ENCODE measurements at regions not wholly inside any gene's neighbourhood (a gene's known extent, or its start where the extent isn't known, plus 50 kb on each side); places are given as distances from the start of the nearest gene placed in this dataset.

- in situ Hi-C loops (cut with MboI; ENCODE audit: low sequenced_read_pairs, unreplicated experiment): no loop called here
- TF ChIP-seq, protein P1, sequence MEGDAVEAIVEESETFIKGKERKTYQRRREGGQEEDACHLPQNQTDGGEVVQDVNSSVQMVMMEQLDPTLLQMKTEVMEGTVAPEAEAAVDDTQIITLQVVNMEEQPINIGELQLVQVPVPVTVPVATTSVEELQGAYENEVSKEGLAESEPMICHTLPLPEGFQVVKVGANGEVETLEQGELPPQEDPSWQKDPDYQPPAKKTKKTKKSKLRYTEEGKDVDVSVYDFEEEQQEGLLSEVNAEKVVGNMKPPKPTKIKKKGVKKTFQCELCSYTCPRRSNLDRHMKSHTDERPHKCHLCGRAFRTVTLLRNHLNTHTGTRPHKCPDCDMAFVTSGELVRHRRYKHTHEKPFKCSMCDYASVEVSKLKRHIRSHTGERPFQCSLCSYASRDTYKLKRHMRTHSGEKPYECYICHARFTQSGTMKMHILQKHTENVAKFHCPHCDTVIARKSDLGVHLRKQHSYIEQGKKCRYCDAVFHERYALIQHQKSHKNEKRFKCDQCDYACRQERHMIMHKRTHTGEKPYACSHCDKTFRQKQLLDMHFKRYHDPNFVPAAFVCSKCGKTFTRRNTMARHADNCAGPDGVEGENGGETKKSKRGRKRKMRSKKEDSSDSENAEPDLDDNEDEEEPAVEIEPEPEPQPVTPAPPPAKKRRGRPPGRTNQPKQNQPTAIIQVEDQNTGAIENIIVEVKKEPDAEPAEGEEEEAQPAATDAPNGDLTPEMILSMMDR (IDR thresholded peaks at IDR 0.05; ENCODE audit: borderline replicate concordance, control extremely low read depth, extremely low read depth, insufficient read depth, missing control alignments): no peak
- no peak for DNase-seq (ENCODE audit: low spot score)
Measured at GRCh38 chr7:145584401-145584800, 532.2 kb upstream of the CNTNAP2 start.

DNA sequence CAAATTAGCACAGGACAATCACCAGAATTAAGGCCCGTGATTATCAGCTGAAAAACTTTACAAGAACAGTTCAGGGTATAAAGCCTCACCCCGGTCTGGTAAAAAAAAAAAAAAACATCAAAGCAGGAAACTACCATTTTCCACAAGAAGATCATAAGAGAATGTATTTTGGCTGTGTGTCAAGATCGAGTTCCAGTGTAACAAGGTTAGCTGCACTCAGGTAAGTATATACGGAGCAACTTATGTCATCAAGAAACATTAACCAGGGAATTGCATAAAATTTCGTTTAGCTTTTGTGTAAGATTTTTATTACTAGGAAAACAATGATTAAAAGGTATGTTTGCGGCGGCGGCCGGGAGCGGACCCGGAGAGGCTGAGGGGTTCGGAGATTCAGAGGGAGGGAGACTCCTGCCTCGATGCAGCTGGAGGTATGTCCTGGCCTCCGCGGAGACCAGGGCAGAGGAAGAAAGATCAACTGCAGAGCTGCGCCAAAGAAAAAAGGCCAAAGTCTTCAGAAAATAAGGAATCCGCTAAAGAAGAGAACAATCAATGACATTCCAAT is 533.8 kb upstream of the CNTNAP2 start:
- in situ Hi-C loops (cut with MboI; ENCODE audit: low sequenced_read_pairs, unreplicated experiment): no loop called here
- TF ChIP-seq, protein P1 (IDR thresholded peaks at IDR 0.05; ENCODE audit: borderline replicate concordance, control extremely low read depth, extremely low read depth, insufficient read depth, missing control alignments): no peak
- no peak for DNase-seq (ENCODE audit: low spot score)

DNA sequence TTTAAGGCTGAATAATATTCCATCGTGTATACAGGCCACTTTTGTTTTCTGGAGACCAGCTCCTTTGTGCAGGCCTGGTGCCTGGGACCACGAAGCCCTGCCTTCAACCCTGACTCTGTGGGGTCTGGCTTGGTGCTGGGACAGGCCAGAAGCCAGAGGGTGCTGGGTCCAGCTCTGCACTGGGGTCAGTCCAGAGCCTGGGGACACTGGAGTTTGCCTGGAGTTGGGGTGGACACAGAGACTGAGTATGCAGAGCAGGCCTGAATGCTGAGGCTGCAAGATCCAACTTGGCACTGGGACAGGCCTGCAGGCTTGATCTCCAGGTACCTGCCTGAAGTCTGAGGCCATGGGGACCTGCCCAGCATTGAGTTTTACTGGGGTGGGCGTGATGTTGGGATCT is 558.8 kb upstream of the CNTNAP2 start:
- DNase-seq (ENCODE audit: low spot score): no peak
- in situ Hi-C loops (cut with MboI; ENCODE audit: low sequenced_read_pairs, unreplicated experiment): no loop called here
- TF ChIP-seq, protein P1 (IDR thresholded peaks at IDR 0.05; ENCODE audit: borderline replicate concordance, control extremely low read depth, extremely low read depth, insufficient read depth, missing control alignments): no peak

DNA sequence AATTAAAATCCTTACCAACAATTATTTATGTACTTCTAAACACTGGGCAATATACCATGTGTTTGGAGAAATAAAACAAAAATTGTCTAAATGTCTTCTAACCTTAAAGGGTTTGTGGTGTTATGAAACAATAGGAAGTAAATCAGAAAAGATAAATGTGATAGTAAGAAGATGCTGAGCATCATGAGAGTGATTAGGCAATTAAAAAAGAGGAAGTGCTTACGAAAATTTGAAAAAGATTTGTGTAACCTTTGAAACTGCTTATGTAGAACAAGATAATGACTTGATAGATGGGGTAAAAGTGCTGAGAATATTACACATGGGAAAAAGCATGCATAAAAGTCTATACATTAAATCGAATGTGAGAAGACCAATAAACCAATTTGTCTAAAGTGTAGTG is 573.4 kb upstream of the CNTNAP2 start:
- DNase-seq (ENCODE audit: low spot score): no peak
- in situ Hi-C loops (cut with MboI; ENCODE audit: low sequenced_read_pairs, unreplicated experiment): no loop called here
- TF ChIP-seq, protein P1 (IDR thresholded peaks at IDR 0.05; ENCODE audit: borderline replicate concordance, control extremely low read depth, extremely low read depth, insufficient read depth, missing control alignments): no peak

- in situ Hi-C loops (cut with MboI; ENCODE audit: low sequenced_read_pairs, unreplicated experiment): no loop called here
- TF ChIP-seq, protein P1 (IDR thresholded peaks at IDR 0.05; ENCODE audit: borderline replicate concordance, control extremely low read depth, extremely low read depth, insufficient read depth, missing control alignments): no peak
- DNase-seq (ENCODE audit: low spot score): no peak
Measured at GRCh38 chr7:145539910-145540309, 576.7 kb upstream of the CNTNAP2 start.

GRCh38 chr7:145534301-145534700 is 582.3 kb upstream of the CNTNAP2 start:
- no peak for DNase-seq (ENCODE audit: low spot score)
- in situ Hi-C loops (cut with MboI; ENCODE audit: low sequenced_read_pairs, unreplicated experiment): no loop called here
- TF ChIP-seq, protein P1 (IDR thresholded peaks at IDR 0.05; ENCODE audit: borderline replicate concordance, control extremely low read depth, extremely low read depth, insufficient read depth, missing control alignments): no peak
